GM10266 (cell line): ENCODE measurements at regions not wholly inside any gene's neighbourhood (a gene's known extent, or its start where the extent isn't known, plus 50 kb on each side); places are given as distances from the start of the nearest gene placed in this dataset.

Experiments used
- DNase-seq: peaks from one replicate; pipeline ENCODE4 v3.0.0; 2012; ENCODE audit errors: extremely low spot score
- CTCF ChIP-seq: IDR thresholded peaks from 2 replicates; pipeline ENCODE4 v1.5.1; 2012; ENCODE audit warnings: mild to moderate bottlenecking, low read depth; ENCODE audit not compliant: control insufficient read depth, insufficient read depth; ENCODE audit errors: missing control alignments

GRCh38 chr11:91625495-91625894, 599.1 kb upstream of the FAT3 start:
- TF ChIP-seq CTCF = no peak
- DNase-seq = no peak

- no peak for DNase-seq
- TF ChIP-seq CTCF = no peak
Observed at GRCh38 chr11:91624021-91624420, 600.6 kb upstream of the FAT3 start.

- no peak for DNase-seq
- no peak for TF ChIP-seq CTCF
Observed at GRCh38 chr11:91608677-91609076, 615.9 kb upstream of the FAT3 start.

- DNase-seq = no peak
- TF ChIP-seq CTCF = no peak
Observed at GRCh38 chr11:91596111-91596510, 628.5 kb upstream of the FAT3 start.

GRCh38 chr11:91591021-91591420, 633.6 kb upstream of the FAT3 start:
- TF ChIP-seq CTCF = no peak
- no peak for DNase-seq

GRCh38 chr11:91587131-91587530, 637.5 kb upstream of the FAT3 start:
- no peak for DNase-seq
- no peak for TF ChIP-seq CTCF

GRCh38 chr11:91585035-91585801, 639.4 kb upstream of the FAT3 start:
- DNase-seq = no peak
- no peak for TF ChIP-seq CTCF
